PC-3 (cell line): ENCODE measurements at regions not wholly inside any gene's neighbourhood (a gene's known extent, or its start where the extent isn't known, plus 50 kb on each side); places are given as distances from the start of the nearest gene placed in this dataset.

Source experiments
- EZH2 ChIP-seq: fragments of 300-600 bp; sonication (generic); IDR thresholded peaks from one replicate; pipeline ENCODE4 v1.6.1; 2017; ENCODE audit warnings: antibody characterized with exemption, mild to moderate bottlenecking, low read length; ENCODE audit not compliant: unreplicated experiment
- EZH2phosphoT487 ChIP-seq: fragments of 300-600 bp; sonication (generic); IDR thresholded peaks from 2 replicates; pipeline ENCODE4 v1.6.1; 2018; ENCODE audit warnings: mild to moderate bottlenecking, antibody characterized with exemption, low read length, borderline replicate concordance
- TF ChIP-seq, protein P1 (sequence below): fragments of 300-600 bp; sonication (generic); conservative IDR thresholded peaks from 2 replicates; pipeline ENCODE4 v1.5.1; 2017; ENCODE audit warnings: antibody characterized with exemption, low read depth, mild to moderate bottlenecking, low read length

DNA sequence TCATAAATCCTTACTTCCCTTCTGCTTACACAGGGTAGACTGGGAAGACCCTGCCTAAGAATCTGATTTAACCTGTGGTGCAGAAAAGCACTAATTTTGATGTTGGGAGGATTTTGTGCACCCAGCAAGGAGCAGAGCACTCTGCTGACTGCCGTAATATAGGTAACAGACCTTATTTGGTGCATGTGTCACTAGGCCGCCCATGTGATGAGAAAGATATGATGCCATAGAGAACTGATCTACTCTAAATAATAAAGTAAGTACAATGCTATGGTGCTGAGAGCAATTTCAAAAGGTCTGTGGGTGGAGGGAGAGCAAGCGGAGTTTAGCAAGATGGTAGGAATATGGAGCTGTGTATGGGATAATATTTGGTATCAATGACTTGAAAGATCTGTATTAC, 1663.6 kb upstream of the SEL1L start:
- TF ChIP-seq, protein P1, sequence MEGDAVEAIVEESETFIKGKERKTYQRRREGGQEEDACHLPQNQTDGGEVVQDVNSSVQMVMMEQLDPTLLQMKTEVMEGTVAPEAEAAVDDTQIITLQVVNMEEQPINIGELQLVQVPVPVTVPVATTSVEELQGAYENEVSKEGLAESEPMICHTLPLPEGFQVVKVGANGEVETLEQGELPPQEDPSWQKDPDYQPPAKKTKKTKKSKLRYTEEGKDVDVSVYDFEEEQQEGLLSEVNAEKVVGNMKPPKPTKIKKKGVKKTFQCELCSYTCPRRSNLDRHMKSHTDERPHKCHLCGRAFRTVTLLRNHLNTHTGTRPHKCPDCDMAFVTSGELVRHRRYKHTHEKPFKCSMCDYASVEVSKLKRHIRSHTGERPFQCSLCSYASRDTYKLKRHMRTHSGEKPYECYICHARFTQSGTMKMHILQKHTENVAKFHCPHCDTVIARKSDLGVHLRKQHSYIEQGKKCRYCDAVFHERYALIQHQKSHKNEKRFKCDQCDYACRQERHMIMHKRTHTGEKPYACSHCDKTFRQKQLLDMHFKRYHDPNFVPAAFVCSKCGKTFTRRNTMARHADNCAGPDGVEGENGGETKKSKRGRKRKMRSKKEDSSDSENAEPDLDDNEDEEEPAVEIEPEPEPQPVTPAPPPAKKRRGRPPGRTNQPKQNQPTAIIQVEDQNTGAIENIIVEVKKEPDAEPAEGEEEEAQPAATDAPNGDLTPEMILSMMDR = no peak
- TF ChIP-seq EZH2 (no peak), EZH2phosphoT487 (no peak)
